CD14-positive monocyte (primary cell): ENCODE measurements at regions not wholly inside any gene's neighbourhood (a gene's known extent, or its start where the extent isn't known, plus 50 kb on each side); places are given as distances from the start of the nearest gene placed in this dataset.
A peak's percentile ranks its signal among the peaks of the same experiment; 100 is the strongest.

Source experiments
- DNase-seq, 3 donors: peaks; one replicate each; pipeline ENCODE4 v3.0.0-alpha.2; 2011 to 2022
- H2AFZ ChIP-seq: 2 replicates; pipeline ENCODE4 v1.6.0; 2012; ENCODE audit warnings: mild to moderate bottlenecking, low read depth, low read length, inconsistent platforms; ENCODE audit not compliant: insufficient read depth, poor library complexity, severe bottlenecking
- H3K27ac ChIP-seq, 2 donors: 1 replicate in 1 of 2; 2 replicates in 1 of 2; pipeline ENCODE4 v1.5.1; 2012 to 2013; ENCODE audit warnings: low read length in 2 of 2, control low read depth in 1 of 2, inconsistent platforms in 1 of 2, low read depth in 1 of 2, mild to moderate bottlenecking in 1 of 2
- H3K27me3 ChIP-seq, 2 donors: one replicate each; pipeline versions ENCODE4 v1.6.0 to v1.6.1; 2011 to 2013; ENCODE audit warnings: low read length in 2 of 2; ENCODE audit not compliant: control insufficient read depth in 2 of 2, insufficient read depth in 2 of 2
- H3K36me3 ChIP-seq, 2 donors: replicated peaks in 1 of 2; 1 replicate in 1 of 2; 2 replicates in 1 of 2; pipeline versions ENCODE4 v1.5.1 to v1.6.1; 2012 to 2013; ENCODE audit warnings: low read length in 2 of 2, control low read depth in 1 of 2, inconsistent platforms in 1 of 2, mild to moderate bottlenecking in 1 of 2; ENCODE audit not compliant: insufficient read depth in 2 of 2, control insufficient read depth in 1 of 2
- H3K4me1 ChIP-seq, 2 donors: 1 replicate in 1 of 2; 2 replicates in 1 of 2; pipeline versions ENCODE4 v1.5.1 to v1.6.1; 2012 to 2013; ENCODE audit warnings: low read length in 2 of 2, control low read depth in 1 of 2, inconsistent platforms in 1 of 2, mild to moderate bottlenecking in 1 of 2, moderate library complexity in 1 of 2; ENCODE audit not compliant: insufficient read depth in 2 of 2, control insufficient read depth in 1 of 2
- H3K4me2 ChIP-seq: replicated peaks from 2 replicates; pipeline ENCODE3; 2012; ENCODE audit warnings: low read length, moderate library complexity, mild to moderate bottlenecking; ENCODE audit not compliant: poor library complexity, severe bottlenecking; ENCODE audit errors: extremely low read depth
- H3K4me3 ChIP-seq, 3 experiments: fragments of 200-600 bp in 1 of 3; sonication (generic) in 1 of 3; replicated peaks in 1 of 3; 1 replicate in 2 of 3; 2 replicates in 1 of 3; pipeline ENCODE4 v1.5.1; 2011 to 2013; ENCODE audit warnings: low read length in 3 of 3, mild to moderate bottlenecking in 3 of 3, control low read depth in 2 of 3, low read depth in 2 of 3, inconsistent platforms in 1 of 3, moderate library complexity in 1 of 3
- H3K79me2 ChIP-seq: 2 replicates; pipeline ENCODE4 v1.6.0; 2012; ENCODE audit warnings: mild to moderate bottlenecking, control low read depth, inconsistent platforms, low read length, moderate library complexity; ENCODE audit not compliant: insufficient read depth
- H3K9ac ChIP-seq: 2 replicates; pipeline ENCODE4 v1.6.0; 2017; ENCODE audit warnings: low read length, mild to moderate bottlenecking; ENCODE audit not compliant: insufficient read depth, poor library complexity, severe bottlenecking
- H3K9me3 ChIP-seq, 2 donors: replicated peaks in 1 of 2; 1 replicate in 1 of 2; 2 replicates in 1 of 2; pipeline versions ENCODE4 v1.5.1 to v1.6.1; 2012 to 2013; ENCODE audit warnings: low read length in 2 of 2, control low read depth in 1 of 2; ENCODE audit not compliant: control insufficient read depth in 1 of 2, insufficient read depth in 1 of 2
- H4K20me1 ChIP-seq: 2 replicates; pipeline ENCODE4 v1.6.0; 2012; ENCODE audit warnings: mild to moderate bottlenecking, low read length, control low read depth, moderate library complexity; ENCODE audit not compliant: insufficient read depth
- H3K27ac Mint-ChIP-seq, 7 donors: one replicate each; pipeline ENCODE4 v1.8.0; 2020; ENCODE audit warnings: mild to moderate bottlenecking in 7 of 7, mixed read lengths in 7 of 7, moderate library complexity in 6 of 7, inconsistent platforms in 2 of 7
- H3K27me3 Mint-ChIP-seq, 3 donors: one replicate each; pipeline ENCODE4 v1.8.0; 2021 to 2022; ENCODE audit warnings: low read depth in 3 of 3, mild to moderate bottlenecking in 3 of 3, mixed read lengths in 3 of 3, moderate library complexity in 3 of 3, inconsistent platforms in 1 of 3
- H3K36me3 Mint-ChIP-seq, 2 donors: one replicate each; pipeline ENCODE4 v1.8.0; 2020; ENCODE audit warnings: mixed read lengths in 2 of 2, inconsistent platforms in 1 of 2, mild to moderate bottlenecking in 1 of 2
- H3K4me1 Mint-ChIP-seq: one replicate; pipeline ENCODE4 v1.8.0; 2020; ENCODE audit warnings: mild to moderate bottlenecking, mixed read lengths
- H3K4me3 Mint-ChIP-seq, 2 donors: one replicate each; pipeline ENCODE4 v1.8.0; 2020; ENCODE audit warnings: mild to moderate bottlenecking in 2 of 2, mixed read lengths in 2 of 2, moderate library complexity in 1 of 2
- H3K9me3 Mint-ChIP-seq, 7 donors: one replicate each; pipeline ENCODE4 v1.8.0; 2020 to 2022; ENCODE audit warnings: mixed read lengths in 7 of 7, mild to moderate bottlenecking in 6 of 7, moderate library complexity in 6 of 7, inconsistent platforms in 2 of 7
- WGBS: methylation state at CpG from one replicate; pipeline ENCODE4 v1.1.5; 2013; ENCODE audit warnings: missing lambda C conversion rate; ENCODE audit not compliant: insufficient coverage; 5-methylcytosine and 5-hydroxymethylcytosine counted together
- intact Hi-C, 2 donors: fragments of 100-400 bp; cut with micrococcal nuclease; formaldehyde crosslinking; loops; one replicate each; pipeline versions ENCODE4 v1.15.0 to v1.15.1; 2023
- TF ChIP-seq, protein P1 (sequence below): fragments of 200-600 bp; IDR thresholded peaks from one replicate; pipeline ENCODE4 v1.8.0; 2022; ENCODE audit warnings: antibody characterized with exemption, mild to moderate bottlenecking

DNA sequence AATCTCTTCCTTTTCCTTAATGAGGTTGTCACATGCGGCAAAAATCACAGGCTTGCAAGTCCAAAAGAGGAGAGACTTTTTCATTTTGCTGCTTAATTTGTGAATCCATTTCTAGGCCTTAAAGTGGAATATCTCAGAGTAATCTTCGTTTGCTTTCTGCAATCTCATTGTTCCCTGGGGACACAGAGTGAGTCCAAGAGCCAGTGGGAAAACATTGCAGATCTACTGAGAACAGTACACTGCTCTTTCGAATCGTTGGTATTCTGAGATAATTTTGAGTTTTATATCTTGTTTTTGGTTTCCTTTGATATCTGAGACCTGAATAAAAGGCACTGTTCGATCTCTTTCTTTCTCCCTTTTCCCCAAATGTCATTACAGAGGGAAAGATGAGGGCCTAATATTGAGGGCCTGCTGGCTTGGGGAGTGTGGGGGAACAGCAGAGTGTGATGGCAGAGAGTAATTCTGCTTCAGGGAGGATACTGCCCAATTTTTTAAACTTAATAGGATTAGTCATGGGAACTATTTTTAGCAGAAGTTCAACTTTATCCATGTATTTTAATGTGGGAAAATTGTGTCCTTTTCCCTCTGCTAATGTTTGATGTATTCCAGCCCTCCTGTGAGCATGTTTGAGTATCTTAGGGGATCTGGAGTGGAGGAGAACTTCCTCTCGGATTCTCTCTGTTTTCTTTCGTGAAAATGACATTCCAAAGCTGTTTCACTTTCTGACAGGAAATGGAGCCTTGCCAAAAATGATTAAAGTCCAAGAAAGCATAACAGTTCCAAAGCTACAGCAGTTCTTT lies 418.2 kb upstream of the ZEB2 start:
- Histone ChIP-seq H3K9me3 (no peaks in the 10 kb centered on the region), H3K79me2 (no peaks in the 10 kb centered on the region), H2AFZ (no peak overlapping the region), H3K27ac (no peak overlapping the region), H3K27me3 (no peaks in the 10 kb centered on the region), H4K20me1 (no peaks in the 10 kb centered on the region), H3K4me1 (peaks cover 7 to 15% of the 10 kb centered on the region in 2 donors), H3K36me3 (no peaks in the 10 kb centered on the region), H3K9ac (no peak overlapping the region), H3K4me2 (peak overlapping the region; percentile 26), H3K4me3 (no peak overlapping the region)
- 55% methylated on average over 4 of the region's 7 CpGs for WGBS
- no peak overlapping the region for H3K4me3 Mint-ChIP-seq
- no peak for DNase-seq
- TF ChIP-seq, protein P1, sequence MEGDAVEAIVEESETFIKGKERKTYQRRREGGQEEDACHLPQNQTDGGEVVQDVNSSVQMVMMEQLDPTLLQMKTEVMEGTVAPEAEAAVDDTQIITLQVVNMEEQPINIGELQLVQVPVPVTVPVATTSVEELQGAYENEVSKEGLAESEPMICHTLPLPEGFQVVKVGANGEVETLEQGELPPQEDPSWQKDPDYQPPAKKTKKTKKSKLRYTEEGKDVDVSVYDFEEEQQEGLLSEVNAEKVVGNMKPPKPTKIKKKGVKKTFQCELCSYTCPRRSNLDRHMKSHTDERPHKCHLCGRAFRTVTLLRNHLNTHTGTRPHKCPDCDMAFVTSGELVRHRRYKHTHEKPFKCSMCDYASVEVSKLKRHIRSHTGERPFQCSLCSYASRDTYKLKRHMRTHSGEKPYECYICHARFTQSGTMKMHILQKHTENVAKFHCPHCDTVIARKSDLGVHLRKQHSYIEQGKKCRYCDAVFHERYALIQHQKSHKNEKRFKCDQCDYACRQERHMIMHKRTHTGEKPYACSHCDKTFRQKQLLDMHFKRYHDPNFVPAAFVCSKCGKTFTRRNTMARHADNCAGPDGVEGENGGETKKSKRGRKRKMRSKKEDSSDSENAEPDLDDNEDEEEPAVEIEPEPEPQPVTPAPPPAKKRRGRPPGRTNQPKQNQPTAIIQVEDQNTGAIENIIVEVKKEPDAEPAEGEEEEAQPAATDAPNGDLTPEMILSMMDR, result no peak
- H3K27ac Mint-ChIP-seq, result peak overlapping the region in 2 of 7 donors; percentile 19 to 51
- H3K9me3 Mint-ChIP-seq, result peaks cover 0 to 10% (median 0%) of the 10 kb centered on the region in 7 donors
- no peaks in the 10 kb centered on the region for H3K27me3 Mint-ChIP-seq
- no peaks in the 10 kb centered on the region for H3K36me3 Mint-ChIP-seq
- H3K4me1 Mint-ChIP-seq, result peaks cover 17% of the 10 kb centered on the region
- intact Hi-C loops, result no loop called here

DNA sequence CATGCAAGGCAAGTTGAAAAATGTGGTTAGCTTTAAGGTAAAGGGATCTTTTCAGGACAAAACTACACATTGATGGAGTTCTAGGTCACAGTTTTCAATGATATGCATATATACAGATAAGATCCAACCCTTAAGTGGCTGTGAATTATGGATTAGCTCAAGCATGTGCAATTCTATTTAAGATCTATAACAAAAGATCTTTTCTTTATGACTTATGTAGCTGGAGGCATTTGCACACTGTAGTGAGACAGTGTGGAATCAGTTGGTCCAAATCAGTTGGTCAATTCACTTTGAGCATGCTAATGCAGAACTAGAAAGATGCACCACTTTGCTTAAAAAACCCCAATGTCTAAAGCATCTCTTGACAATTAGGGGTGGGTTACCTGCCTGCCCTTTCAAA lies 417.1 kb upstream of the ZEB2 start:
- TF ChIP-seq, protein P1, result no peak
- peaks cover 7 to 15% of the 10 kb centered on the region in 2 donors for H3K4me1 ChIP-seq
- H3K9ac ChIP-seq, result no peak overlapping the region

More for the DNA sequence above, 417.1 kb upstream of the ZEB2 start:
- Histone ChIP-seq H3K79me2 (no peaks in the 10 kb centered on the region), H4K20me1 (no peaks in the 10 kb centered on the region), H3K27me3 (no peaks in the 10 kb centered on the region), H2AFZ (no peak overlapping the region), H3K4me2 (no peak overlapping the region), H3K27ac (no peak overlapping the region), H3K4me3 (no peak overlapping the region), H3K36me3 (no peaks in the 10 kb centered on the region), H3K9me3 (no peaks in the 10 kb centered on the region)
- Mint-ChIP-seq H3K4me1 (peaks cover 17% of the 10 kb centered on the region), H3K4me3 (no peak overlapping the region), H3K9me3 (peaks cover 0 to 6% (median 0%) of the 10 kb centered on the region in 7 donors), H3K27me3 (no peaks in the 10 kb centered on the region), H3K36me3 (no peaks in the 10 kb centered on the region), H3K27ac (no peak overlapping the region)
- intact Hi-C loops, result no loop called here
- DNase-seq, result no peak
